ENCODE measurements at regions not wholly inside any gene's neighbourhood (a gene's known extent, or its start where the extent isn't known, plus 50 kb on each side); places are given as distances from the start of the nearest gene placed in this dataset.
"Not testable (repeated sequence)": the region's sequence is repeated elsewhere in the genome, so short reads cannot be mapped to it uniquely, and the experiment has no call there.

DNA sequence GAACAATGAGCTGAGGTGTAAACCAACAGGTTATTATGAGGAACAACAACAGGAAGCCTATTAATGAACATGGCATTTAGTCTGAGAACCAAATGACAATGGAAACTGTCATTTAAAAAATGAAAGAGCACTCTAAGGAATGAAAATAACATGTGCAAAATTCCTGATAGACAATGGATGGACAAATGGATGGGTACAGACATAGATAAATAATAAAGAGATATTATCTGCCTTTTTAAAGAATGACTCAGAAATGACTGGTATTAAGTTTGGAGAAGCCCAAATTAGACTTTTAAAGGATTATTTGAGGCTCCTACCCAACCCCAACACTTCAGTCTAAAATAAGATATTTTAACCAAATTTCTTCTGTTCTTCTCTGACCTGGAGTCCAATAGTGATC is 650.5 kb upstream of the ZNF385D start:
- DNase-seq = no peak

- DNase-seq = no peak
Measured at GRCh38 chr3:22414239-22414638, 663.2 kb upstream of the ZNF385D start.

DNA sequence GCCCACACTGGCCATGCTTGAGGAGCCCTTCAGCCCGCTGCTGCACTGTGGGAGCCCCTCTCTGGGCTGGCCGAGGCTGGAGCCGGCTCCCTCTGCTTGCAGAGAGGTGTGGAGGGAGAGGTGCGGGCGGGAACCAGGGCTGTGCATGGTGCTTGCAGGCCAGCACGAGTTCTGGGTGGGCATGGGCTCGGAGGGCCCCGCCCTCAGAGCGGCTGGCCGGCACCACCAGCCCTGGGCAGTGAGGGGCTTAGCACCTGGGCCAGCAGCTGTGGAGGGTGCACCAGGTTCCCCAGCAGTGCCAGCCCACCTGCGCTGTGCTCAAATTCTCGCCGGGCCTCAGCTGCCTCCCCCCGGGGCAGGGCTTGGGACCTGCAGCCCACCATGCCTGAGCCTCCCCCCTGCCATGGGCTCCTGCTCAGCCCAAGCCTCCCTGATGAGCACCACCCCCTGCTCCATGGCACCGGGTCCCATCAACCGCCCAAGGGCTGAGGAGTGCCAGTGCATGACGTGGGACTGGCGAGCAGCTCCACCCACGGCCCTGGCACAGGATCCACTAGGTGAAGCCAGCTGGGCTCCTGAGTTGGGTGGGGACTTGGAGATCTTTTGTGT is 665.9 kb upstream of the ZNF385D start:
- not testable (repeated sequence) for DNase-seq

- DNase-seq = no peak
Measured at GRCh38 chr3:22419261-22419660, 668.3 kb upstream of the ZNF385D start.

DNA sequence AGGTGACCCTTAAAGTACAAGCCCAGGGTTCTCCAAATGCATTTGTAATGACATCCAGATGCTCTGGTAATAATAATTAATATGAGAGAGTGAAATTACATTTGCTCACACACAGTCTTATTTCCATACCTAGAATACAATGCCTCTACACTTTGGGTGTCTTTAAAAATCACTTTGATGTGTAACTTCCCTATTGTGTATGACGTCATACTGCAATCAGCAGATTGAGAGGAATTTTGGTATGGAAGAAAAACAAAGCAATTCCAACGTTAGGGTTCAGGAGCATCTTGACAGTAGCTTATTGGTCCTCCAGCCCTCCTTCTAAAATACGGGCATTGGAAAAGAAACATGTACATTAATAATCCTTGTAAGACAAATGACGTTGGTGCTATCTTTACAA is 670.6 kb upstream of the ZNF385D start:
- DNase-seq = no peak

- no peak for DNase-seq
Measured at GRCh38 chr3:22431334-22431733, 680.3 kb upstream of the ZNF385D start.

GRCh38 chr3:22439626-22440025 is 688.6 kb upstream of the ZNF385D start:
- no peak for DNase-seq

DNA sequence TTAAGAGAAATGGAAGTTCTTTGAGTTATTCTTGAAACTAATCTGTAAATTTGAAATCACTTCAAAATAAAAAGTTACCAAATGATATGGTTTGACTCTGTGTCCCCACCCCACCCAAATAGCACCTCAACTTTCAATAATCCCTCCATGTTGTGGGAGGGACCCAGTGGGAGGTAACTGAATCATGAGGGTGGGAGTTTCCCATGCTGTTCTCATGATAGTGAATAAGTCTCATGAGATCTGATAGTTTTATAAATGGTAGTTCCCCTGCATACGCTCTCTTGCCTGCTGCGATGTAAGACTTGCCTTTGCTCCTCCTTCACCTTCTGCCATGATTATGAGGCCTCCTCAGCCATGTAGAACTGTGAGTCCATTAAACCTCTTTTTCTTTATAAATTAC is 690.7 kb upstream of the ZNF385D start:
- no peak for DNase-seq

- no peak for DNase-seq
Measured at GRCh38 chr3:22443571-22444233, 692.7 kb upstream of the ZNF385D start.

- not testable (repeated sequence) for DNase-seq
Measured at GRCh38 chr3:22445336-22445735, 694.3 kb upstream of the ZNF385D start.

DNA sequence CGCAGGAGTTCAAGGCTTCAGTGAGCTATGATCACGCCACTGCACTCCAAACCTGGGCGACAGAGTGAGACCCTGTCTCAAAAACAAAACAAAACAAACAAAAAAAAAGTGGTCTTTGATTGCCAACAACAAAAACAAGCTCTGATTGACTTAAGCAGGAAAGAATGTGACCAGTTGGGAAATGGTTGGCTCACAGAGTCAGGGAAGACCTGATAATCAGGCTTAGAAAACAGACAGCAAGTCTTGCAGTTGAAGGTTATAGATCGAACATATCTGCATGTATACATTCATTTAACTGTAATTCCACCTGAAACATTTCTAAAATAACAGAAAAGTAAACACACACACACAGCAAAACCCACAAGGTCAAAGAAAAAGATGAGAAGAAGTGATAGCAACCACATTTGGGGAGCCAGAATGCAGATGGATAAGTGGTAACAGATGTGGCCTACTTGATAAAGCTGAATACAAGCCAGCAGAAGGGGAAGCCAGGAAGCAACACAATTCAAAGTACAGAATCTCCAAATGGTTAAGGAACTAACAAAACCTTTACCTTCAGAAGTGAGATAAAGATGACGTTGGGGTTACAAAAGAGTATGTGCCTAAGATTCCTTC is 699.9 kb upstream of the ZNF385D start:
- DNase-seq = no peak

- DNase-seq = no peak
Measured at GRCh38 chr3:22451501-22451900, 700.5 kb upstream of the ZNF385D start.

GRCh38 chr3:22453906-22454535 is 703.0 kb upstream of the ZNF385D start:
- no peak for DNase-seq

DNA sequence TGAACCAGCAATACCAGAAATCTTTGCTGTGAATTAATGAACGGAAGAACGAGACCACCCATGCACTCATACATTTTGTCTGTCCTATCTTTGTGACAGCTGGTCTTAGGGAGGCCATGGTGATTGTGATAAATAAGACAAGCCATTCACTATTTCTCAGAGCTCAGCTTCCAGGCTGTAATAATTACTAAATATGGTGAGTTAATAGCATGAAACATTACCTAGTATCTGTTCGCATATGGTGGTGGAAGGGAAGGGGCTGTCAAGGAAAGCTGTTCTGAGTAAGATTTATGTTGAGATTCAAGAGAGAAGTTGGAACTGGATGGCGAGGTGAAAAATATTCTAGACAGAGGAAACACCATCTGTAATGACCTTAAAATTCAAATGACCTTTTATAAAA is 719.0 kb upstream of the ZNF385D start:
- no peak for DNase-seq

DNA sequence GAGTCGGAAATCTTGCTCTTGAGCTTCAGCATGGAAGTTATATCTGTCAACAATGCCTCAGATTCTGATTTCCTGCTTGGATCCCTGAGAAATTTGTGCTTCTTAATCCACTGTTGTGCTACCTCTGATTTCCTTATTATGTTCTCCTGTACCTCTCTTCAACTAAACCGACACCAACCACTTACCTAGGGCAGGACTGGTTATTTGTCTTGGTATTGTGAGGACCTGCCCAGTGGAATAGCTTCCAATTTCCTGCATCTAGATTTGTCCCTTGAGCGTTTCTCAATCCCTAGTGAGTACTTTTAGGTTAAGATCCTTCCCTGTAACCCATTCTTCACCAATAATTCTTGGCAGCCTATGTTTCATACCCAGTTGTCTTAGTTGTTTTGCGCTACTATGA is 720.5 kb upstream of the ZNF385D start:
- no peak for DNase-seq

DNA sequence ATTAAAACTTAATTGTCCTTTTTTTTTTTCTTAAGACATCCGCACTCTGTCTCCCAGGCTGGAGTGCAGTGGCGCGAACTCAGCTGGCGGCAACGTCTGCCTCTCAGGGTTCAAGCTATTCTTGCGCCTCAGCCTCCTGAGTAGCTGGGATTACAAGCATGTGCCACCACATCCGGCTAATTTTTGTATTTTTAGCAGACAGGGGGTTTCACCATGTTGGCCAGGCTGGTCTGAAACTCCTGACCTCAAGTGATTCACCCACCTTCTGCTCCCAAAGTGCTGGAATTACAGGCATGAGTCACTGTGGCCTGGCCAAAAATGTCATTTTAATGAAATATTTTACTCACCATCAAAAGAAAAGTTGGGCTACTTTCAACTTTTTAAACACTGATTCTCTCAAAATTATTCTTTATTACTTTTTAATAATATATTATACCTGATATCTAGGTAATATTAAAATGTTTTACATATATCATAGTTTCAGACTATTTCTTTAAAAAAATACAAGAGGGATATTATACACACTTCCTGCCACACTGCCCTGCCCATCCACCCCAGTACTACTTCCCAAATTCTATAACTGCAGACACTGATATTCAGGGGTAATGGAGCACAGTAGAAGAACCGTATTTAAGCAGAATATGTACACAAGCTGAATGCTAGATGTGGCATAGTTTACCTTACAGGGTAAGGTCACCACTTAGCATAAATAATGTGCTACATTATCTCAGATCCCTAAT is 723.9 kb upstream of the ZNF385D start:
- no peak for DNase-seq

DNA sequence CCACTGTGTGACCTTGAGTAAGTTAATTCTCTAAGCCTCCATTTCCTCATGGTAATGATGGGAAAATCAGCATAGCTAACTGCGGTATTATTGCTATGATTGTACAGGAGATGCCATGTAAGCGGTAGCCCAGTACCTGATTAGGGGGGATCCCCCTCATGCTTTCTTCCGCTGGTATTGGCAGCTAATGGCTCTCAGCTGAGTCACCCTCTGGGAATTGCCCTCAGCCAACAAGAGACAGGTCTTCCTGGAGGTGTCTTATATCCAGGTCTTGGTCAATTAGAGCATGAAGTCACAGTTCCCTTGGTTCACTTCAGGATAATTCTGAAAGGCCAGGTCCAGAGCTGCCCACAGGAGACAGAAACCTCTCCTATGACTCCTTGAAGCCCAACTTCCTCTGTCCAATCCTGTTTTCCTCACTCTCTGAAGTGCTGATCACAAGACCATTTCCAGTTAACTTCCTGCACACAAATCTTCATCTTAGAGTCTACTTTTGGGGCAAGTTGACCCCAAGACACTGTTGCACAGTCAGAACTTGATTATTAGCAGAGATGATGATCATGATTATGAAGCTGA is 724.7 kb upstream of the ZNF385D start:
- DNase-seq = no peak

GRCh38 chr3:22476976-22477375 is 726.0 kb upstream of the ZNF385D start:
- no peak for DNase-seq

DNA sequence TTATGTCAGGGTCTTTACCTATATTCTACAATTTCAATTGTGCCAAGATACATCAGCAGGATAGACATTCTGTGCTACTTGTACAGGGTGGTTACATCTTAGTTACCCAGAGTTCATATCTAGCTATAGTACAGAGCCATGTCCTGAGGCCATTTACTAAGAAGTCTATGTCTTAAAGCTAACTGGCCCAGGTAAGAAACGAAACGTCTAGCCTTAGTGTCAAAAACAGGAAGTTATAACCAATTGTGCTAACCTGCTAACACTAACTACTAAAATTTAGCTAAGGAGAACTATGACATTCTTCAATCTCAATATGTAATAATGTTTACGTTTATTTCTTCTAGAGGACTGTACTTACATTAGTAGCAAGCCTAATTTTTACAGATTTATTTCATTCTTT is 717.2 kb upstream of the UBE2E2 start:
- no peak for DNase-seq

DNA sequence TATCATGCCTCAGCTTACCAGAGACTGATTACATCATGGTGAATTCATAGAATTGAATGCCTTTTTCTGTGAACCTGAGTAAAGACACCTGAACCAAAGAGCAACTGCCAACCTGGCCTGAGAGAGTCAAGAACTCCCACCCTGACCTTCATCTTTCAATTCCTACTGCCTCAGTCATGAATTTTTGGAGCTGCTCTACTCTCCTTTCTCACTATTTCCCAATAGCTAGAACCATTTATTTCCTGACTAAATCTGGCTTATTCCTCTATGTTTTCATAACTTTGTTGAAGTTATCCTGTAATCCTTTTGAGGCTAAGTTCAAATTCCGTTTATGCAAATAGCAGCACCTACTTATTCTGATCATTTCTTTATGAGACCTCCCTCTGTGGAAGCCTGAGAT is 712.4 kb upstream of the UBE2E2 start:
- no peak for DNase-seq

DNA sequence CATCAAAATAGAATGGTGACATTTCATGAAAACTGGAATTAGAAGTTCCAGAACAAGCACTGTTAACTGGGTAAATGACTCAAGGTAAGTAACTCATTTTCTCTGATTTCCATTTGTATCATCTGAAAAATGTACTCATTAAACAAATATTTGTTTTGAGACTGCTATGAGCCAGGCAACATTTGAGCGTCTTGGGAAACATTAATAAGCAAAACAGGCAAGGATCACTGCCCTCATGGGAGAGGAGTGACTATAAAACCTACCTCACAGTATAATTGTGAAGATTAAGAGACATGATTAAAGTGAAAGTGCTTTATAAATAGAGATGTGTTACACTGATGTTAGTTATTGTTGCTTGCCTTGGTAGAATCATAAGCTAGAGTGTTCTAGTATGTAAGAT is 711.8 kb upstream of the UBE2E2 start:
- no peak for DNase-seq

DNA sequence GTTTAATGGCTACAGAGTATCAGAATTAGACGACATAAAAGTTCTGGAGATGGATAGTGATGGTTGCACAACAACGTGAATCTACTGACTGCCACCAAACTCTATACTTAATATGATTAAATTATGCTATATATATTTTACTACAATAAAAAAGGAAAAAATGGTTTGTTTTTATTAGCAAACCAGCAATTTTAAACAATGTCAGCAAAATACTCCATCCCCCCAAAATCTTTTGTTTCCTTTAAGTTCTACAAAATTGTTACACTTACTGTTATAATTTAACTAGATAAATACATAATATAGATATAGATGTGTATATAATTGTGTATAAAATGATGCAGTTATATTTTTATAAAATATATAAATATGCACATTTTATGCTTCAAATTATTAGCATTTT is 710.8 kb upstream of the UBE2E2 start:
- DNase-seq = no peak

GRCh38 chr3:22495241-22495640 is 707.9 kb upstream of the UBE2E2 start:
- no peak for DNase-seq

Measured in SHP77 (cell line).